NB4 (cell line): ENCODE measurements at regions not wholly inside any gene's neighbourhood (a gene's known extent, or its start where the extent isn't known, plus 50 kb on each side); places are given as distances from the start of the nearest gene placed in this dataset.

ENCODE experiments used
- MYC ChIP-seq: IDR thresholded peaks from 2 replicates; pipeline ENCODE4 v1.6.1; 2011; ENCODE audit warnings: low read depth, low read length
- POLR2A ChIP-seq: IDR thresholded peaks from 2 replicates; pipeline ENCODE4 v1.6.1; 2011; ENCODE audit warnings: mild to moderate bottlenecking; ENCODE audit not compliant: insufficient read length; ENCODE audit errors: extremely low read depth
- TF ChIP-seq, protein P1 (sequence below): IDR thresholded peaks from 2 replicates; pipeline ENCODE4 v1.6.1; 2011; ENCODE audit warnings: low read depth, low read length
- TF ChIP-seq, protein P2 (sequence below): IDR thresholded peaks from one replicate; pipeline ENCODE4 v1.5.1; 2012; ENCODE audit warnings: low read depth, low read length

DNA sequence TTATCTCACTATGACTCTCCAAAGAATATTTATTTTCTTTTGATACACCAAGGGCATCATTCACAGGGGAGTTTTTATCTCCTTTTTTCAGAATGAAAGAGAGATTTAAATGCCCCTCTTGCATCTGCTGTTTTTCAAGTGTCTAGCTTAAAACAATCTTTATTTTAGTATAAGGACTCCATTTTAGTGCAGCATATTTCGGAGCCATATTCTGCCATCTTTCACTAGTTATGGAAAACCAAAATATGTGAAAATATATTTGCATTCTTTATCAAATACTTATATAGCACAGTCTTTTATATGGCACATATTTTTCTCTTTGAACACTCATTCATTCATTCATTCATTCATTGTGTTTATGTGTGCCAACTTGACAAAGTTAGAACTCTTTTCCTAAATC is 1130.2 kb downstream of the SLITRK5 start:
- TF ChIP-seq, protein P1, sequence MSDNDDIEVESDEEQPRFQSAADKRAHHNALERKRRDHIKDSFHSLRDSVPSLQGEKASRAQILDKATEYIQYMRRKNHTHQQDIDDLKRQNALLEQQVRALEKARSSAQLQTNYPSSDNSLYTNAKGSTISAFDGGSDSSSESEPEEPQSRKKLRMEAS, result no peak
- TF ChIP-seq, protein P2, sequence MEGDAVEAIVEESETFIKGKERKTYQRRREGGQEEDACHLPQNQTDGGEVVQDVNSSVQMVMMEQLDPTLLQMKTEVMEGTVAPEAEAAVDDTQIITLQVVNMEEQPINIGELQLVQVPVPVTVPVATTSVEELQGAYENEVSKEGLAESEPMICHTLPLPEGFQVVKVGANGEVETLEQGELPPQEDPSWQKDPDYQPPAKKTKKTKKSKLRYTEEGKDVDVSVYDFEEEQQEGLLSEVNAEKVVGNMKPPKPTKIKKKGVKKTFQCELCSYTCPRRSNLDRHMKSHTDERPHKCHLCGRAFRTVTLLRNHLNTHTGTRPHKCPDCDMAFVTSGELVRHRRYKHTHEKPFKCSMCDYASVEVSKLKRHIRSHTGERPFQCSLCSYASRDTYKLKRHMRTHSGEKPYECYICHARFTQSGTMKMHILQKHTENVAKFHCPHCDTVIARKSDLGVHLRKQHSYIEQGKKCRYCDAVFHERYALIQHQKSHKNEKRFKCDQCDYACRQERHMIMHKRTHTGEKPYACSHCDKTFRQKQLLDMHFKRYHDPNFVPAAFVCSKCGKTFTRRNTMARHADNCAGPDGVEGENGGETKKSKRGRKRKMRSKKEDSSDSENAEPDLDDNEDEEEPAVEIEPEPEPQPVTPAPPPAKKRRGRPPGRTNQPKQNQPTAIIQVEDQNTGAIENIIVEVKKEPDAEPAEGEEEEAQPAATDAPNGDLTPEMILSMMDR, result no peak
- TF ChIP-seq POLR2A (no peak), MYC (no peak)
